ENCODE measurements at regions not wholly inside any gene's neighbourhood (a gene's known extent, or its start where the extent isn't known, plus 50 kb on each side); places are given as distances from the start of the nearest gene placed in this dataset.

DNA sequence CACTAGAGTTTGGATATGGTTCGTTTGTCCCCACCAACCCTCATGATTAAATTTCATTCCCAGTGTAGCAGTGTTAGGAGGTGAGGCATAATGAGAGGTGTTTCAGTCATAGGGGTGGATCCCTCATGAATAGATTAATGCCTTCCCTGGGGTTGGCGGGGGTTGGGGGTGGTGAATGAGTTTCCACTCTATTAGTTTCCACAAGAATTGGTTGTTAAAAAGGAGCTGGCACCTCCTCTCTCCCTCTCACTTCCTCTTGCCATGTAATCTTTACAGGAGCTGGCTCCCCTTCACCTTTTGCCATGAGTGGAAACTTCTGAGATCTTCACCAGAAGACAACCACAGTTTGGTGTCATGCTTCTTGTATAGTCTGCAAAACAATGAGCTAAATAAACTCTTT is 333.7 kb downstream of the ENC1 start:
- no peaks in the 10 kb centered on the region for H3K9me3 Mint-ChIP-seq (ENCODE audit: low read depth, unreplicated experiment)
- CTCF ChIA-PET, result interaction anchor here (0.6 to 1.4 kb wide), 2 partner anchors 9 to 1257 kb away, joined by 3 to 5 read pairs; no protein-coding TSS in a partner anchor
- intact Hi-C loops (cut with micrococcal nuclease; ENCODE audit: unreplicated experiment), result no loop called here
- no TSS peak for BruUV-seq (replicated peaks)
- H3K27me3 Mint-ChIP-seq (ENCODE audit: unreplicated experiment), result no peaks in the 10 kb centered on the region
- H3K27ac Mint-ChIP-seq (ENCODE audit: unreplicated experiment), result no peak overlapping the region
- no peaks in the 10 kb centered on the region for H3K4me1 Mint-ChIP-seq (ENCODE audit: low read depth, unreplicated experiment)
- no peak for TF ChIP-seq CTCF (IDR thresholded peaks at IDR 0.05; ENCODE audit: unreplicated experiment)
- no peak overlapping the region for H3K4me3 Mint-ChIP-seq (ENCODE audit: low read depth, unreplicated experiment)
- DNase-seq, result no peak
- H3K36me3 Mint-ChIP-seq (ENCODE audit: insufficient read depth, unreplicated experiment), result no peaks in the 10 kb centered on the region

DNA sequence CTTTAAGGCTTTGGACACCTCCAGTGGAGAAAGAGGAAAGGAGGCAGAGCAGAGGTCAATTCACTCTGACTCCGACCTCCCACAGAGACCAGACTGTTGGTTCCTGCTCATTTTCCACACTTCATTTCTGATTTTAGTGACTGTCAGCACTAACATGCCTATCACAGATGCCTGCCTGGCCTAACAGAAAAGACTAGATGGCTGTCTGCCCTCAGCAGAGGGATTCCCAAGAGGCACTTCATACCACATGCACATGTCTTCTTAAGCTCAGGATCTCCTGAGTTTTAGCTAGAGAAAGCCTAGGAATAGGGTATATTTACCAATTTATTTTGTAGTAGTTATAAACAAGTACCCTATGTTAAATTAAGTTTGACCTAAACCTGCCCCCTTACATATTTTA is 336.0 kb downstream of the ENC1 start:
- intact Hi-C loops (cut with micrococcal nuclease; ENCODE audit: unreplicated experiment), result no loop called here
- no peak for DNase-seq
- CTCF ChIA-PET, result interaction anchor here (0.6 kb wide), 1 partner anchor 462 kb away, joined by 3 read pairs; the partner anchor contains the start of genes GFM2 and NSA2
- Mint-ChIP-seq H3K36me3 (ENCODE audit: insufficient read depth, unreplicated experiment) (no peaks in the 10 kb centered on the region), H3K4me3 (ENCODE audit: low read depth, unreplicated experiment) (no peak overlapping the region), H3K27ac (ENCODE audit: unreplicated experiment) (no peak overlapping the region), H3K27me3 (ENCODE audit: unreplicated experiment) (no peaks in the 10 kb centered on the region), H3K9me3 (ENCODE audit: low read depth, unreplicated experiment) (no peaks in the 10 kb centered on the region), H3K4me1 (ENCODE audit: low read depth, unreplicated experiment) (no peaks in the 10 kb centered on the region)
- no TSS peak for BruUV-seq (replicated peaks)
- TF ChIP-seq CTCF (IDR thresholded peaks at IDR 0.05; ENCODE audit: unreplicated experiment), result no peak

- CTCF ChIA-PET, result no interaction called here
- intact Hi-C loops (cut with micrococcal nuclease; ENCODE audit: unreplicated experiment), result no loop called here
- DNase-seq, result no peak
- H3K9me3 Mint-ChIP-seq (ENCODE audit: low read depth, unreplicated experiment), result no peaks in the 10 kb centered on the region
- no peak overlapping the region for H3K27ac Mint-ChIP-seq (ENCODE audit: unreplicated experiment)
- no TSS peak for BruUV-seq (replicated peaks)
- H3K27me3 Mint-ChIP-seq (ENCODE audit: unreplicated experiment), result no peaks in the 10 kb centered on the region
- no peaks in the 10 kb centered on the region for H3K36me3 Mint-ChIP-seq (ENCODE audit: insufficient read depth, unreplicated experiment)
- no peak for TF ChIP-seq CTCF (IDR thresholded peaks at IDR 0.05; ENCODE audit: unreplicated experiment)
- no peak overlapping the region for H3K4me3 Mint-ChIP-seq (ENCODE audit: low read depth, unreplicated experiment)
- H3K4me1 Mint-ChIP-seq (ENCODE audit: low read depth, unreplicated experiment), result no peaks in the 10 kb centered on the region
Observed at GRCh38 chr5:74303578-74303977, 336.9 kb downstream of the ENC1 start.

- CTCF ChIA-PET, result no interaction called here
- DNase-seq, result no peak
- intact Hi-C loops (cut with micrococcal nuclease; ENCODE audit: unreplicated experiment), result no loop called here
- H3K36me3 Mint-ChIP-seq (ENCODE audit: insufficient read depth, unreplicated experiment), result no peaks in the 10 kb centered on the region
- H3K27me3 Mint-ChIP-seq (ENCODE audit: unreplicated experiment), result no peaks in the 10 kb centered on the region
- H3K9me3 Mint-ChIP-seq (ENCODE audit: low read depth, unreplicated experiment), result no peaks in the 10 kb centered on the region
- H3K4me3 Mint-ChIP-seq (ENCODE audit: low read depth, unreplicated experiment), result no peak overlapping the region
- no peak overlapping the region for H3K27ac Mint-ChIP-seq (ENCODE audit: unreplicated experiment)
- TF ChIP-seq CTCF (IDR thresholded peaks at IDR 0.05; ENCODE audit: unreplicated experiment), result no peak
- no peaks in the 10 kb centered on the region for H3K4me1 Mint-ChIP-seq (ENCODE audit: low read depth, unreplicated experiment)
- no TSS peak for BruUV-seq (replicated peaks)
Observed at GRCh38 chr5:74301576-74301975, 339.0 kb downstream of the ENC1 start.

Data from Calu3 (cell line).